ENCODE measurements at regions not wholly inside any gene's neighbourhood (a gene's known extent, or its start where the extent isn't known, plus 50 kb on each side); places are given as distances from the start of the nearest gene placed in this dataset.

DNA sequence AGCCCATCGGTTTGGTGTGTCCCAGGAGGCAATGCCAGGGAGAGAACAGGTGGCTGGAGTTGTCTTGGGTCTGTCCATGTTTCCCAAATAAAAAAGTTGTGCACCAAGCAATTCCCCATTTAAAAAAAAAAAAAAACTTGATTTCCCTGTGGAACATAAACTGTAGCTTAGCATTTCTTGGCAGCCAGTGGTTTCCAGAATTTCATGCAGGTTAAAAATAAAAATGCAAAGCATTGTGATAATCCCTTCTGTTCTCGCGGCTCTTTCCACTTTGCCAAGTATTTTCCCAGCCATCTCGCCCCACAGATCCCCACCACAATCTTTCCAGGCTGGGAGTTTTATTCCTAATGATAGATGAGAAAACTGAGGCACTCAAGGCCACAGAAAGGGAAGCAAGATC lies 51.4 kb upstream of the MSX1 start:
- DNase-seq (ENCODE audit: low spot score) (no peak), ATAC-seq (no peak)

DNA sequence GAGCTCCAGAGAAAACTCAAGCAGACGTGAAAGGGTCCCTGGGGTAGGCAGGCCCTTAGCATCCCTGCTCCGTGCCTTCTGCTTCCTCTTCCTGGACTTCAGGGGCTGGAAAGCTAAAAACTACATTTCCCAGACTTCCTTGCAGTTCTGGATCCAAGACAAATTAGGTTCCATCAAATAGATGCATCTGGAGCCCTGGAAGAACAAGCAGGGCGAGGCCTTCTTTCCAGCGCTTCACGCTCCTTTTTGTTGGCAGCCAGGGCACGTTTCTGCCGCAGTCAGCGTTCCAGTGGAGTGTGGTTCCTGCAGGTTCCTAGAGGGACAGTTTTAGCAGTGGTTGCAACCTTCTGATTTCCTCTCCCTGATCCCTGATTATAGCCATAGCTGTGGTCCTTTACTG lies 53.6 kb upstream of the MSX1 start:
- ATAC-seq = no peak

DNA sequence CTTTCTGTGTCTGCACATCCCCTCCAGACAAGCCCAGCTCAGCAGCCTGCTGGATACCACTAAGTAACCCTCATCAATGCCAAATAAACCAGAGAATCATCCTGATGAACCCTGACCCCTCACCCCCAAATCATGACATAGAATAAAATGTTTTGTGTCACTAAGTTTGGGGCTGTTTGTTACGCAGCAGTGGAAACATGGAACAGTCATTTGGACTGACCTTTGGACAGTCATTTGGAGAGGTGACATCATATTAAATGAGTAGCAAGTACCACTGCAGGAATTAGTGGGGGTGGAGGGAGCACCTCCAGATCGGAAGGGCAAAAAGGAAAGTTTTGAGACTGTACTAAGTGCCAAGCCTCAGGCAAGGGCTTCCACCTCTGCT lies 55.6 kb upstream of the MSX1 start:
- DNase-seq (ENCODE audit: low spot score) = no peak

More for the DNA sequence above, 53.6 kb upstream of the MSX1 start:
- no peak for DNase-seq (ENCODE audit: low spot score)

DNA sequence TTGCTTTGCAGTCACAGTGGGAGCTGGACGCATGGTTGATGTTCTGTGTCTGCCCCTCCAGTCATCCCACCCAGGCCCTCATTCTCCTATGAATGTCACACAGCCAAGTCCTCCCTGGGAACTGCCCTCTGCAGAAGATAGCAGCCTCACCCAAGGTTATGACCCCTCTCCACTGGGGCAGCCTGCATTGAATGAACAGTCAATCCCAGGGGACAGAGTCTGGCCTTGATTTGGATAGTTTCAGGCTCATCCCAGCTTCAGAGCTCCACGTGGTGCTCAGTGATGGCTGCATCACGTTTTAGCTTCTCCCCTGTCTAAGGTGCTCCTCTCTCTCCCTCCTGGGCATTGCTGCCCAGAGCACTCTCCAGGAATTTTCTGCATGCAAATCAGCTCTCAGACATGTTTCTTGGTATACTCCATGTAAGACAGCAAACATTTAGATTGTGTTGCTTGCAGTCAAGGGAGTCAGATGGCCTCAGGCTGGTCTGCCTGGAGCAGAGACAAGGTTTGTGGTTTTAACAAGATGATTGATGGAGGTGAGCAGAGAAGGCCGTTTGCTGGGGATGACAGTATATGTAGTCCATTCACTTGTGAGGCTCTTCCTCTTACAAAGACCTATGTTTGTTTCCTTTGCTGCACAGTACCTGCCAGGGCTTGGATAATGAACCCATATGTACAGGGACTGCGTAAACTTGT lies 56.1 kb upstream of the MSX1 start:
- DNase-seq (ENCODE audit: low spot score) = no peak
- no peak for ATAC-seq

More for the DNA sequence above, 55.6 kb upstream of the MSX1 start:
- ATAC-seq = no peak

DNA sequence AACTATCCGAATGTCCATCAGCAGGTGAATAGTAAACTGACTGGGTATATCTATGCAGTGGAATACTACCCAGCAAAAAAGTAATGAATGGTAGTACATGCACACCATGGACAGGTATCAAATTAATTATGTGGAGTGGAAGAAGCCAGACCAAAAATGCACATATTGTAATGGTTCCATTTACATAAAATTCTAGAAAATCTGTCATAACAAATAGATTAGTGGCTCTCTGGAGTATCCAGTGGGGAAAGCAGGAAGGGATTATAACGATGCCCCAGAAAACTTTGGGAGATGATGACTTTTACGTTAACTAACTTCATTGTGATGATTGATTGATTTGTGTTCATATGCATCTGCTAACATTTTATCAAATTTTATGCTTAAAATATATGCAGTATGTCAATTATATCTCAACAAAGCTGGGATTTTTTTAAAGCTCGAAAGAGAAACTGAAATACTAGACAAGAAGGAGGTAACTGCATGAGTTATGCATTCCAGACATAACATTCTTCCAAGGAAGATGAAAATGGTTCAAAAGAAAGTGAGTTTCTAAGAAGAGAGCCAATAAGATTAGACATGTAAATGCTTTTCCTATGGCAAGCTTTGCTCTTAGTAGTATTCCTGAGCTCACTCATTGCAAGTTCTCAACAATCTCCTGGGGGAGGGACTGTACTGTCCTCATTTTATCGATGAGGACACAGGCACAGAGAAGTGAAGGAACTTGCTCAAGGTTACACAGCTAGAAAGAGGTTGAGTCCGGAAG lies 58.6 kb upstream of the MSX1 start:
- ATAC-seq (no peak), DNase-seq (ENCODE audit: low spot score) (no peak)

DNA sequence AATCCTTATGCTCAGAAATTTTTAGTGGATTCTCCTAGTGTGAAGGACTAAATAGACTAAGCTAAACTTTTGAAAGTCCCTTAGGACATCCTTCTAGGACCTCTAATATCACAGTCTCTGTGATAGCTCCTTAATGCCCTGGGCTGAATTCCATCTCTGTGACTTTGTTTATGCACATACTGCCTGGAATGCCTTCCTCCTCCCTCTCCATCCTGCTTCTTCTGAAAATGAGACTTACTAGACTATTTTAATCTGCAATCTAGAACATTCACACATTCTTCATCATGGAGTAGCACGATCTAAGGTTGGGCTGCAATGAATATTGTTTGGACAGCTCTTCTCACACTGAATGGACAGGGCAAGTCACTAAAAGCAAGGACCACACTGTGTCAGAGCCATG lies 65.0 kb upstream of the MSX1 start:
- no peak for ATAC-seq
- DNase-seq (ENCODE audit: low spot score) = no peak

DNA sequence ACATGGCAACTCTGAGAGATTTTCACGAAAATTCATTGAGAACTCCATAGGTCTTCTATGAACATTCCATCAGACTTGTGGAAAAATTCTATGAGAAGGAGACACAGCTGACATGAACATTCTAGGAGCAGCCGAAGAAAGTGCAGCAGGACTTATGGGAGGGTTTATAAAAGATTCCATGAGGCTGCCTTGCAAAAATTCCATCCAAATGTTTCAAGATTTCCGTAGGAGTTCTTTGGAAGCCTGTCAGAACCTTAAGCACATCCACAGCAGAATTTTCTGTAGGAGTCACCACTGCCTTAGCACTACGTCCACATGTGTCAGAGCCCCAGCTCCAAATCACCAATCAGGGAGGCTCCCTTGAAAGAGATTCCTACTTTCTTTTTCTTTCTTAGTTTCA lies 67.0 kb upstream of the MSX1 start:
- DNase-seq (ENCODE audit: low spot score) = no peak
- ATAC-seq = no peak

DNA sequence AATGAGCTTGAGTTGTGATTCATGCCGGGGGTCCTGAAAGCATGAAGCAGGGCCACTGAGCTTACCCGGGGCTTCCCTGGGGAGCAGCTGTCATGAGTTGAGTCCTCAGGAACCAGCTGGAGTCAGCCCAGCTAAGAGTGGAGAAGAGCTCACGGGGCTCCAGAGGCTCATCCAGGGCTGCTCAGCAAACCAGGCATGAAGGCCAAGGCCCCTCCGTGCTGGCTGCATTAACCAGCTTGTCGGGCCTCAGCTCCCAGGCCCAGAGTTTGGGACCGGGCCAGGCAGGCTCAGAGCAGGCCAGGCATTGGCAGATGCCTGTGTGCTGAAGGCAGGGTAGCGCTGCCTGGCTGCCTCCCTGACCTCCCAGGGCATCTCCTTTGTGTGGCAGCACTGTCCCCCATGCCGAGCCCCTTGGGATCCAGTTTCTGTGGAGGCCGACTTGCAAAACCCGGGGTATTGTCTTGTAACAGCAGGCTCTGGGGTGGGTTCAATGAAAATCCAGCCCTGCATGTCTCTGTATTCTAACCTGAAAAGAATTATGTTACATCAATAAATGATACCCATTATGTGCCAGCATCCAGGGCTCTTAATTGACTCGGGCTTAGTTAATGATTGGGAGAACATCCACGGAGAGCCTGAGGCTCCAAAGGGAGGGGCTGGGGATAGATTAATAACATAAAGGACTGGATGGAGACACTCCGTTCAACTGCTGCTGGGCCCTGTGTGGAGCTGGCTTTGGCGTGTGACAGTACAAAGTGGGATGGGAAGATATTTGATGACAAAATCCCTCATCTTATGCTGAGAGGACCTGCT lies 68.0 kb upstream of the MSX1 start:
- no peak for ATAC-seq
- DNase-seq (ENCODE audit: low spot score) = no peak

DNA sequence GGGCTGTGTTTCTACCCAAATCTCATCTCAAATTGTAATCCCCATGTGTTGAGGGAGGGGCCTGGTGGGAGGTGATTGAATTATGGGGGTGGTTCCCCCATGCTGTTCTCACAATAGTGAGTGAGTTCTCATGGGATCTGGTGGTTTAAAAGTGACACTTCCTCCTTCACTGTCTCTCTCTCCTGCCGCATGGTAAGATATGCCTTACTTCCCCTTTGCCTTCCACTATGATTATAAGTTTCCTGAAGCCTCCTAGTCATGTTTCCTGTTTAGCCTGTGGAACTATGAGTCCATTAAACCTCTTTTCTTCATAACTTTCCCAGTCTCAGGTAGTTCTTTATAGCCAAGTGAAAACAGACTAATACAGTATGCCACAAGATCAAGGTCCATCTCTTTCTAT lies 70.0 kb upstream of the MSX1 start:
- ATAC-seq (no peak), DNase-seq (ENCODE audit: low spot score) (no peak)

DNA sequence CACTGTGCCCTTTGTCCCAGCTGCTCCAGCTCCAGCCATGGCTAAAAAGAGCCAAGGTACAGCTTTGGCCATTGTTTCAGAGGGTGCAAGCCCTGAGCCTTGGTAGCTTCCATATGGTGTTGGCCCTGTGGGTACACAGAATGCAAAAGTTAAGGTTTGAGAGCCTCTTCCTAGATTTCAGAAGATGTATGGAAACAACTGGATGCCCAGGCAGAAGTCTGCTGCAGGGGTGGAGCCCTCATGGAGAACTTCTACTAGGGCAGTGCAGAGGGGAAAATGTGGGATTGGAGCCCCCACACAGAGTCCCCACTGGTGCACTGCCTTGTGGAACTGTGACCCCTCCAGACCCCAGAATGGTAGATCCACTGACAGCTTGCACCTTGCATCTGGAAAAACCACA lies 70.9 kb upstream of the MSX1 start:
- ATAC-seq (no peak), DNase-seq (ENCODE audit: low spot score) (no peak)

DNA sequence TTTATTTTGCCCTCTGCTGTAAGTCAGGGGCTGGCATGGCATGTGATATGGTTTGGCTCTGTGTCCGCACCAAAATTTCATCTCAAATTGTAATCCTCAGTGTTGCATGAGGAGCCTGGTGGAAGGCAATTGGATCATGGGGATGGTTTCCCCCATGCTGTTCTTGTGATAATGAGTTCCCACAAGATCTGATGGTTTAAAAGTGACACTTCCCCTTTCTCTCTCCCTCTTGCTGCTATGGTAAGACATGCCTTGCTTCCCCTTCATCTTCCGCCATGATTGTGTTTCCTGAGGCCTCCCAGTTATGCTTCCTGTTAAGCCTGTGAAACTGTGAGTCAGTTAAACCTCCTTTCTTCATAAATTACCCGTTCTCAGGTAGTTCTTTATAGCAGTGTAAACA lies 72.0 kb upstream of the MSX1 start:
- DNase-seq (ENCODE audit: low spot score) (no peak), ATAC-seq (no peak)

DNA sequence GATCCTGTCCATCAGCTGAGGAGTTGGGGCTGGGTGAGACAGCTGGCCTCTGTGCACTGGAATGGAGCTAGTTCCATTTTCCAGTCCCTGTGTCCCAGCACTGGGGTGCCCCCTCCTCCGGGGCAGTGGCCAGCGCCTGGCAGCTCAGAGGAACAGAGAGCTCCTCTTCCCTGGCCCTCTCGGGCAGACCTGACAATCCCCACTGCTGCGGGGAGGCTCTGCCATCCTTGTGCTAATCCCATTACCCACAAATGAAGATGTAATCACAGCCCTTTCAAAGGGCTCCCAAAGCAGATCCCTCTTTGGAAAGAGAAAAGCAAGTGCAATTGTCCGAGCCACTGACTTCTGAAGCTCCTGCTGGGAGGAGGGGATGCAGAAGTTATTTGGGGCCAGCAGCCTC lies 75.1 kb upstream of the MSX1 start:
- no peak for DNase-seq (ENCODE audit: low spot score)

DNA sequence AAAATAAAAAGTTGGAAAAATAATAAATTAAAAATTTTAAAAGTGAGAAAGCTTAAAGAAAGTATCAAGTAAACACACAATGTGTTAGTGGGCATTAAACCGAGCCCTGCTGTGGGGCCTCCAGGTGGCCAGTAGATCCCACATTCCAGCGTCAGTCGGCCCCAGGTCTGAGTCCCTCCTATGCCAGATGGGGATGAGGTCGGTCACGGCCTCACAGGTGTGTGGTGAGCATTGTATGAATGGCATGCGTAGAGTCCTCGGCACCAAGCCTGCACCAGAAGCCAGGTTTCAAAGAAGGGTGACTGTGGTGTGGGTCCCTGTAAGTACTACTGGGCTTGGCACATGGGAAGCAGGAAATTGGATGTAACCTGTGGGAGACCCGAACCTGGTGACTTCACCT lies 75.6 kb upstream of the MSX1 start:
- DNase-seq (ENCODE audit: low spot score) (no peak), ATAC-seq (no peak)

More for the DNA sequence above, 75.1 kb upstream of the MSX1 start:
- no peak for ATAC-seq

DNA sequence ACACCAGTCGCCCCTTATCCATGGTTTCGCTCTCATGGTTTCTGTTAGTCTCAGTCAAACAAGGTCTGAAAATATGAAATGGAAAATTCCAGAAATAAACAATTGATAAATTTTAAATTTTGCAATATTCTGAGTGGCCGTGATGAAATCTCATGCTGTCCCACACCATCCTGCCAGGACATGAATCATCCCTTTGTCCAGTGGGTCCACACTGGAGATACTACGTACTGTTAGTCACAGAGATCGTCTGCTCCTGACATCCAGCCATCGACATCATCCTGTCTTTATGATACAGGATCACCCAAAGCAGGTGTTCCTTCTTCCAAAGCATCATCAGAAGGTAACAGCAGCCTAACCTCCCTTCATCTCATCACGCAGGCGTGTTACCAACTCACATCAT lies 76.5 kb upstream of the MSX1 start:
- ATAC-seq = no peak
- no peak for DNase-seq (ENCODE audit: low spot score)

DNA sequence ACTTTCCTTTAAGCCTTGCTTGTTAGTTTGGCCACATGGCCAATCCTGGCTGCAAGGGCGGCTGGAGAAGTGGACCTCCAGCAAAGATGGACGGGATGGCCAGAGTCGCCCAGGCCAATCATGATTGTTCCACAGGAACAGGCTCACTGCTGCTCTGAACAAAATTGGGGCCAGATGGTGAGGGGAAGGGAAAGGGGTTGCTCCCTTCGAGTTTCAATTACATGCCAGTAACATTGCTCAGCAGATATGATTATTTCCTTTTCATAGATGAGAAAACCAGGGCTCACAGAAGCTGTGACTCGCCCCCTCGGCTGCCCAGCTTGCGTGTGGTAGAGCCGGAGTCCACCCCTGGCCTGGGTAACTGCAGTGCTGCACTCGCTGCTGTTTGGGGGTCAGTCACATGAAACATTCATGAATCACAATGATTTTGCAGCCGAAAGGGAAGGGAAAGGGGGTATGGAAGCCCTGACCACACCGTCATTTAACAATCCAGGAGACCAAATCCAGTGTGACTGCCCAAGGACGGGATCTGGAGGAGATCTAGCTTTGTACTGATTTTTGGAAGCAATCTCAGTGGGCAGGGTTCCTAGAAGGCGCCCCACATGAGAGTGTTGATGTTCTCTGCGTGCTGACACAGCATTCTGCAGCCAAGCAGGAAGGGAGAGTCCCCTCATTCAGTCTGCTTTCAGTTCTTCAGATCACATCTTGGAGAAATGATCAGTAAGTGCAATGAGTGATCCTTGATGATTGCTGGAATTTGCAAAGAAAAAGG lies 77.3 kb upstream of the MSX1 start:
- ATAC-seq (no peak), DNase-seq (ENCODE audit: low spot score) (no peak)

DNA sequence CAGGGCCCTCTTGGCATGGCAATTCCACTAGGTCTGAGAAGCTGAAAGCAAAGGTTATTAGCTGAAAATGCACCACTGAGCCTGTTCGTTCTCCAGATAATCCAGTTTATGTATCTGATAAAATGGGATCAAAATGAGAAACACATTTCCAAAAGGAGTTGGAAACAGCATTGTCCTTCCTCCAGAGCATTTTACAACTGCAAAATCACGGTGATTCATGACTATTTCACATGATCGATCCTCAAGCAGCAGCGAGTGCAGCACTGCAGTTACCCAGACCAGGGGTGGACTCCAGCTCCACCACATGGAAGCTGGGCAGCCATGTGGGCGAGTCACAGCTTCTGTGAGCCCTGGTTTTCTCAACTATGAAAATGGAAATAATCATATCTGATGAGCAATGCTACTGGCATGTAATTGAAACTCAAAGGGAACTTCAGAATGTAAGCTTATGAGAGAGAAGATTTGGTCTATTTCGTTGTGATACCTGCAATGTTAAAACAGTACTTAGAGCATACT lies 78.7 kb upstream of the MSX1 start:
- no peak for ATAC-seq
- DNase-seq (ENCODE audit: low spot score) = no peak

DNA sequence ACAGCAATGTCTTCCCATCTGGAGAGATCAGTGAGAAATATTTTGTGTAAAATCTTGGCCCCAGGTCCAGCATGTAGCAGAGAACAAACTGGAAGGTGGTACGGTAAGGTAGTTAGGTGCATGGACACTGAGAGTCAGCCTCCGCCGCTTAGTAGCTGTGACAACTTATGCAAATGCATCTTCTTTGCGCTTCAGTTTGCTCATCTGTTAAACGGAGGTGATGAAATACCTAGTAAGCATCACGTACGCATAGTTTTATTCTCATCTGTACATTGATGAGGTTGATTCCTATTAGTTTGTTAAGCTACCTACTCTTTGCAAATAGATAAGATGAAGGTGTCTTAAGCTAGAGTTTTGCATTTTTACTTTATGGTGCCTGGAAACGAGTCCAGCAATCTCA lies 80.0 kb upstream of the MSX1 start:
- DNase-seq (ENCODE audit: low spot score) (no peak), ATAC-seq (no peak)

DNA sequence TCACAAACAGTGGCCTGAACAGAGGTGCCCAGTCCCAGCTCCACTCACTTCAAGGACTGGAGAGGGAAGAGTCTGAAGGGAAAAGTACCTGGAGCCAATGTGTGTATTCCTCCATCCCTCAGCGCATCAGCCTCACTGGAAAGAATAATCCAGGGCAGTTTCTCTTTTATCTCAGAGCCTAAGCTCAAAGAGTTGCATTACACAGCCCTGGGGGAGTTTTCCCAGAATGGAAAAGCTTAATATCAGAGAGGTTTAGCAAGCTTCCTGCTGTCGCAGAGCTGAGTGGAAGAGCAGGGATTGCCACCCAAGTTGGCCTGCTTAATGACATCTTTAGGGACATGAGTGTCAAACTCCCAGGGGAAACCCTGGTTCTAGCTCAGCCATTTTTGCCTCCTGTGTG lies 80.4 kb upstream of the MSX1 start:
- DNase-seq (ENCODE audit: low spot score) = no peak
- no peak for ATAC-seq

DNA sequence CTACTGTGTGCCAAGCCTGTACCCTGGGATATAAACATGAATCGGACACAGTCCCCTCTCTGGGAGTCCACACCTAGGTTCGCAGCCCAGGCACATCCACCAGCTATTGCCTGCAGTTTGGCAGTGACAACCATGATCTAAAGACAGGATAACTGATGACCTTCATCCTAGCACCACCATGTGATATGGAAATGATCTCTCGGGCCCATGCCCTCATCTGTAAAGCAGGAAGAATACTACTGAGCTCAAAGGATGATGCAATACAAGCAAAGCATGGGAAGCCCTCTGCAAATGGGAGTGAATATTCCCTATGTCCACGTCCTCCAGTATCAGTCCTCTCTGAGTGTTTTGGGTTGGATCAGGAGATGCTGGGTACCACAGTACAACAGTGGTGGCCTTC lies 80.9 kb upstream of the MSX1 start:
- ATAC-seq (no peak), DNase-seq (ENCODE audit: low spot score) (no peak)

DNA sequence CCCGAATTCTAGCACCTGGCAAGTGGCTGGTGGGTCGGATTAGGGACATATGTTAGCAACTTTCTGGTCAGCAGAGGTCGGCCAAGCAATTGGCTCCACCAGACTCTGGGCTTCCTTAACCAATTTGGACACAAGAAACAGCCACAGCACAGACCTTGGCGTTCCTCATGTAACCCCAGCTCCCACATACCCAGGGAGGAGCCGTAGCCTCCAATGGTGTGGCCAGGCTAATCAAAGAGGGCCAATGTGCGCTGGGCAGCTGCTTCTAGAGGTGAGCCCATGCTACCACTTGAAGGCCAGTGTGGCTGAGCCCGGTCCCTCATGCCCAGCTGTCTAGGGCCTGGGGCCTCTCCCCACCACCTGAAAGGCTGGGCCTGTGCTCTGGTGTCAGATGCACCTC lies 82.5 kb upstream of the MSX1 start:
- ATAC-seq (no peak), DNase-seq (ENCODE audit: low spot score) (no peak)

DNA sequence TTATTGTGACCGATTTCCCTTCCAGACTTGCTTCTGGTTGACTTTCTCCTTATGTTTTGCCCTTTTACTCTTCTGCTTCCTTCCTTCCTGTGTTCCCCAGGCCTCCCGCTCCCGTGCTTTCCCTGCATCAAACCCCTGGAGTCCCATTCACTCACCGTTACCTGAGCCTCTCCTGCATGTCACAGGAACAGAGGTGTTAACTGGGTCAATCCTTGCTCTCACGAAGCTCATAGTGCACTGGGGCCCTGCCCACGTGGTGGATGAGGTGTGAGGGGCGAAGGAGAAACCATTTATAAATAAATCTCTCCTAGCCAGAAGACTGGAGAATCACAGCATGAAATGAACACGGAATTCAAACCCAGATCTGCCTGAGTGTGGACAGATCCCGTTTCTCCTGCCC lies 83.1 kb upstream of the MSX1 start:
- DNase-seq (ENCODE audit: low spot score) (no peak), ATAC-seq (no peak)
